ENCODE measurements at regions not wholly inside any gene's neighbourhood (a gene's known extent, or its start where the extent isn't known, plus 50 kb on each side); places are given as distances from the start of the nearest gene placed in this dataset.

DNA sequence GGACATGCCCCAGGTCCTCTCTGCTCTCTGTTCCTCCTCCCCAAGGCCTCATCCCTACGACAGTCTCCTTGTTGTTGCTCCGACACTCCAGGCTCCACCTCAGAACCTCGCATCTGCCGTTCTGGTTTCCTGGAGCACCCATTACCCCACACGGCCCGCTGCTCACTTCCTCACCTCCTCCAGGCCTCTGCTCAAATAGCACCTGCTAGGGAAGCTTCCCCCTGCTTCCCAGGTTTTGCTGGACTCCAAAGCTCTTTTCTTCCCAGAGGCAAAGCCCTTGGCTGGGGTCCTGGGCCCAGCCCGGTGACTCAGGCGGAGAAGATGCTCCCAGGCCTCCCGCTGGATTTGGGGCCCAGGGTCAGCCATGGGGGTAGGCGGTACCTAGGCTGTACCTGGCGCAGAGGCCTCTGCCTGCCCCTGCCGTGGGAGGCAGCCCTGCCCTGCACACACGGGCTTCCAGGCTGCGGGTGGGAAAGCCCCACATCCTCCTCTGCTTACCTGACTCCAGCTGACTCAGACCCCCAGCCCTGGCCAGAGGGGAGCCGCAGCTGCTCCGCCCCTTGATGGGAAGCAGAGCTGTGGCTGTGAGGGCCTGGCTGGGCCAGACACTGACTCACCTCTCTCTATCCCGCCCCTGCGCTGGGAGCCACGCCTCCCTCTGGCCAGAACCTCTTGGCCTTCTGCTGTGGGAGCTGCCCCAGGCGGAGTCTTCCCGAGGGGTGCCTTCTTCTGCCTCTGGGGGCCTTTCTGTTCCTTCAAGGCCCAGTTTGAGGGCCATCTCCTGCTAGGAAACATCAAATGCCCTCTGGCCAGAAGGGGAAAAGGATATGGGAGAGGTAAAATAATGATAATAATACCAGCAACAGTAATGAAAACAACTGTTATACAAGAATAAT, 130.5 kb downstream of the CEBPB start:
- TF ChIP-seq, protein P1, sequence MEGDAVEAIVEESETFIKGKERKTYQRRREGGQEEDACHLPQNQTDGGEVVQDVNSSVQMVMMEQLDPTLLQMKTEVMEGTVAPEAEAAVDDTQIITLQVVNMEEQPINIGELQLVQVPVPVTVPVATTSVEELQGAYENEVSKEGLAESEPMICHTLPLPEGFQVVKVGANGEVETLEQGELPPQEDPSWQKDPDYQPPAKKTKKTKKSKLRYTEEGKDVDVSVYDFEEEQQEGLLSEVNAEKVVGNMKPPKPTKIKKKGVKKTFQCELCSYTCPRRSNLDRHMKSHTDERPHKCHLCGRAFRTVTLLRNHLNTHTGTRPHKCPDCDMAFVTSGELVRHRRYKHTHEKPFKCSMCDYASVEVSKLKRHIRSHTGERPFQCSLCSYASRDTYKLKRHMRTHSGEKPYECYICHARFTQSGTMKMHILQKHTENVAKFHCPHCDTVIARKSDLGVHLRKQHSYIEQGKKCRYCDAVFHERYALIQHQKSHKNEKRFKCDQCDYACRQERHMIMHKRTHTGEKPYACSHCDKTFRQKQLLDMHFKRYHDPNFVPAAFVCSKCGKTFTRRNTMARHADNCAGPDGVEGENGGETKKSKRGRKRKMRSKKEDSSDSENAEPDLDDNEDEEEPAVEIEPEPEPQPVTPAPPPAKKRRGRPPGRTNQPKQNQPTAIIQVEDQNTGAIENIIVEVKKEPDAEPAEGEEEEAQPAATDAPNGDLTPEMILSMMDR (IDR thresholded peaks at IDR 0.05; ENCODE audit: borderline replicate concordance, insufficient read depth, low read depth, low read length): no peak
- no peak overlapping the region for H3K4me3 ChIP-seq (ENCODE audit: low read depth, low read length)

DNA sequence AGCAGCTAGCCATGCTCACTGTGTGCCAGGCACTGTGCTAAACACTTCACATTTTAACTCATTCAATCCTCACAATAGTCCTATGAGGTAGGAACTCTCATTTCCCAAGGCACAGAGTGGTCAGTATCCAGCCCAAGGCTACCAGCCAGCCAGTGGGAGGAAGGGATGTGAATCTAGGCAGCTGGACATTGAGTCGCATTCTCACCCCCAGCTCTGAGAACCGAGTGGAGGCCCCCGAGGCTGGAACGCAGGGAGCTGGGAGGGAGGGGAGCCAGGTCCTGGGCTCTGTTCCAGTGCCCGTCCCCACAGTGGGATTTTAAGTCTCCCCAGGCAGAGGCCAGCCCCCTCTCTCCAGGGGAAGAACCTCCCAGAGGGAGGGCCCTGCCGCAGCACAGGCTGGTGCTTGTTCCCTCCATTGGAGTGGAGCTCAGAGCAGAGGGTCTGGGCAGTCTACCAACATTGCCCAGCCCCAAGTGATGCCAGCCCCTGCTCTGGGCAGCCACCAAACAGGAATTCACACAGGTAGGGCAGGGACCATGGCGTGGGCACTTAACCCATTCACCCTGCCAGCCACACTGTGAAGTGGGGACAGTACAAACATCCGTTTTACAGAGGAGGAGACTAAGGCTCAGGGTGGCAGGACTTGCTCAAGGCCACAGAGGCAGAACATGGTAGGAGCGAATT, 131.3 kb downstream of the CEBPB start:
- H3K4me3 ChIP-seq (ENCODE audit: low read depth, low read length): no peak overlapping the region

DNA sequence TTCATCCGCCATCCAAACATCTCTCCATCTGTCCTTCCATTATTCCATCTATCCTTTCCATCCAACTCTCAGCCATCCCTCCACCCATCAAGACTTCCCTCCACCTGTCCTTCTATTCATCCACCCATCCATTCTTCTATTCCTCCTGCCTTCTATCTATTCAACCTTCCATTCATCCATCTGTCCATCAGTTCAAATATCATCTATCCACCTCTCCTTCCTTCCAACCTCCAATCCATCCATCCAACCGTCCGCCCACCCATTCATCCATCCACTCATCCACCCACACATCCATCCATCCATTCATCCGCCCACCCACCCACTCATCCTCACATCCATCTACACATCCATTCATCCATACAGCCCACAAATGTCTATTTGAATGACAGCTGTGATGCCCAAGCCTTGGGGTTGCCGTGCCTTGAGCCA, 132.1 kb downstream of the CEBPB start:
- TF ChIP-seq, protein P1 (IDR thresholded peaks at IDR 0.05; ENCODE audit: borderline replicate concordance, insufficient read depth, low read depth, low read length): no peak
- H3K4me3 ChIP-seq (ENCODE audit: low read depth, low read length): no peak overlapping the region

More for the DNA sequence above, 131.3 kb downstream of the CEBPB start:
- TF ChIP-seq, protein P1 (IDR thresholded peaks at IDR 0.05; ENCODE audit: borderline replicate concordance, insufficient read depth, low read depth, low read length): no peak

DNA sequence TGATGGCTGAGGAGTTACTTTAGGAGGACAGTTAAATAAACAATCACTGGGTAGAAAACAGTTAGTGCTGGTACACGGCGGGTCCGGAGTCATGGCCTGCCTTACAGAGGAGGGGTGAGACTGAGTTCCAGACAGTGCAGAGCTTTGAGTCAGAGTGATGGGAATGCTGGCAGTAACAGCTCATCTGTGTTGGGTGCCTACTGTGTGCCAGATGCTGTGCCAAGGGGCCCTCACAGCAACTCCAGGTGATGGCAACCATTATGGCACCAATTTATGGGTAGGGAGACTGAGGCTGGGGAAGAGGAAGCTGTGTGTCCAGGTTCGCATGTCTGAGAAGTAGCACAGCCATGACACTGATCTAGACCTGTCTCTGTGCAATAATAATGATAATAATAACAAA, 132.6 kb downstream of the CEBPB start:
- TF ChIP-seq, protein P1 (IDR thresholded peaks at IDR 0.05; ENCODE audit: borderline replicate concordance, insufficient read depth, low read depth, low read length): no peak

DNA sequence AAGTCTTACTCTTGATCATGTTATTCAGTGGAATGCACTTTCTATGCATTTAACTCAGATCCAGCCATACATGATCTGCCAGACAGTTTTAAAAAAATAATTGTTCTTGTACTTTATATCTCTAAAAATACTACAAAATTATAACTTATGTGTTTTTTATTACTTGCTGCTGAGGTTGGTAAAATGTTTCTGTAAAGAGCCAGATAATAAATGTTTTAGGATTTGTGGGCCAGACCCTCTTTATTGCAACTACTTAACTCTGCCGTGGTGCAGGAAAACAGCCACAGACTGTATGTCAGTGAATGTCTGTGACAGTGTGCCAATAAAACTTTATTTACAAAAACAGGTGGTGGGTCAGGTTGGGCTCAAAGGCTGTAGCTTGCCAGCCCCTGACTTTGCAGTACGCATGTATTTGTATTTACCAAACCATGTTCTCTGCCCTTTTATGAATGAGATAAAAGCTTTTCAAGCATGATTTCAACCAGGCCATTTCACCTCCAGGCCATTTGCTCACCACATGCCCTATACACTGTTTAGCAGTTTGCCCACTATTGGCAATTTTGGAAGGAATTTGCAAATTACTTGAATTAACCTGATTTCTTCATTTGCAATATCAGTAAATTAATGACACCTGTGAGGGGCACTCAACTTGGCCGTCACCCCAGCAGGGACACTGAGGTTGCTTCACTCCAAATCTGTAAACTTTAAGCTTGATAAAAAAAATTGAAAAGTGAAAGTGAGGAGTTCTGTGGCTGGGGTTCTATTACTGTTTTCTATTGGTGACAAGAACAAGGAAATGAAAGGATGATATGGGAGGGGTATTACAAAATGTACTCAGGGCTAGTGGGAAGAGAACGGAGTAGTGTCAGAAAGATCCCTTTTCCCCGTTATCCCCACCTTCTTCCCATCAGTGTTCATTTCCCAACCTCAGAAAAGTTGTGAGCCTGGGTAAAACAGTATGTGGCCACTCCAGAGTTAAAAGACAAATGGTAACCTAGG, 133.4 kb downstream of the CEBPB start:
- TF ChIP-seq, protein P1 (IDR thresholded peaks at IDR 0.05; ENCODE audit: borderline replicate concordance, insufficient read depth, low read depth, low read length): no peak

More for the DNA sequence above, 132.6 kb downstream of the CEBPB start:
- H3K4me3 ChIP-seq (ENCODE audit: low read depth, low read length): no peak overlapping the region

DNA sequence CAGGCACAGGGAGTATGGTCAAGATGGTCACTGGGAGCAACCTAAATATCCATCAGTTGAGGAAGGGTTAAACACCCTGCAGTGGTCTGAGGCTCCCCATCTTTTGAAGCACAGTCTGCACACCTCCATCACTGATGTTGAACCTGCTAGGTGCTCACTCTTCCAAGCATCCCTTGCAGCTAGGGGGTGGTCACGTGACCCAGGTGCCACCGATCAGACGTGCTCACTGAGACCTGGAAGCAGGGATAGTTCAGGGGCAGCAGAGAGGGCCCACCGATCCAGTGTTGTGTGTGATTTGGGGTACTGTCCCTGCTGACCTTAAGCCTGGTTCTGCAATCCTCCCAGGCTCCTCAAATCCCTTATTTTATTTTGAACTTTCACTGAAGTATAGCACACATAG, 134.6 kb downstream of the CEBPB start:
- TF ChIP-seq, protein P1 (IDR thresholded peaks at IDR 0.05; ENCODE audit: borderline replicate concordance, insufficient read depth, low read depth, low read length): no peak
- H3K4me3 ChIP-seq (ENCODE audit: low read depth, low read length): no peak overlapping the region

More for the DNA sequence above, 133.4 kb downstream of the CEBPB start:
- H3K4me3 ChIP-seq (ENCODE audit: low read depth, low read length): no peak overlapping the region

All from GM12875 (cell line).